Activated CD4-positive, alpha-beta T cell treated with anti-CD3 and anti-CD28 coated beads, Interleukin-2, amount 50 U/mL, for 16 hours (primary cell): ENCODE measurements at regions not wholly inside any gene's neighbourhood (a gene's known extent, or its start where the extent isn't known, plus 50 kb on each side); places are given as distances from the start of the nearest gene placed in this dataset.
"Not testable (repeated sequence)": the region's sequence is repeated elsewhere in the genome, so short reads cannot be mapped to it uniquely, and the experiment has no call there.

Experiments
- DNase-seq: peaks from one replicate; pipeline ENCODE4 v3.0.0-alpha.2; 2020

GRCh38 chr2:144785253-144785652 is 265.3 kb upstream of the ZEB2 start:
- no peak for DNase-seq

GRCh38 chr2:144780983-144781382 is 261.1 kb upstream of the ZEB2 start:
- no peak for DNase-seq

GRCh38 chr2:144776766-144777165 is 256.8 kb upstream of the ZEB2 start:
- DNase-seq = no peak

- DNase-seq = no peak
Measured at GRCh38 chr2:144774809-144775208, 254.9 kb upstream of the ZEB2 start.

GRCh38 chr2:144771348-144771747 is 251.4 kb upstream of the ZEB2 start:
- no peak for DNase-seq

- DNase-seq = no peak
Measured at GRCh38 chr2:144770616-144771230, 250.8 kb upstream of the ZEB2 start.

GRCh38 chr2:144760939-144761338 is 241.0 kb upstream of the ZEB2 start:
- not testable (repeated sequence) for DNase-seq

- DNase-seq = no peak
Measured at GRCh38 chr2:144759746-144760145, 239.8 kb upstream of the ZEB2 start.

- not testable (repeated sequence) for DNase-seq
Measured at GRCh38 chr2:144758196-144758595, 238.3 kb upstream of the ZEB2 start.

GRCh38 chr2:144753416-144753815 is 233.5 kb upstream of the ZEB2 start:
- DNase-seq = no peak

GRCh38 chr2:144751142-144751905 is 231.4 kb upstream of the ZEB2 start:
- DNase-seq = no peak

GRCh38 chr2:144749188-144749587 is 229.3 kb upstream of the ZEB2 start:
- DNase-seq = no peak

GRCh38 chr2:144748443-144748842 is 228.5 kb upstream of the ZEB2 start:
- no peak for DNase-seq

GRCh38 chr2:144747571-144747970 is 227.7 kb upstream of the ZEB2 start:
- no peak for DNase-seq

GRCh38 chr2:144745424-144745823 is 225.5 kb upstream of the ZEB2 start:
- no peak for DNase-seq

- no peak for DNase-seq
Measured at GRCh38 chr2:144738749-144739148, 218.8 kb upstream of the ZEB2 start.

GRCh38 chr2:144730711-144731110 is 210.8 kb upstream of the ZEB2 start:
- DNase-seq = no peak

- DNase-seq = not testable (repeated sequence)
Measured at GRCh38 chr2:144724460-144724859, 204.5 kb upstream of the ZEB2 start.

GRCh38 chr2:144718376-144718775 is 198.5 kb upstream of the ZEB2 start:
- DNase-seq = no peak

GRCh38 chr2:144715992-144716391 is 196.1 kb upstream of the ZEB2 start:
- no peak for DNase-seq

- no peak for DNase-seq
Measured at GRCh38 chr2:144713410-144713809, 193.5 kb upstream of the ZEB2 start.

GRCh38 chr2:144712550-144712940 is 192.6 kb upstream of the ZEB2 start:
- no peak for DNase-seq

GRCh38 chr2:144711630-144712549 is 192.0 kb upstream of the ZEB2 start:
- no peak for DNase-seq

GRCh38 chr2:144711084-144711483 is 191.2 kb upstream of the ZEB2 start:
- no peak for DNase-seq
